ENCODE measurements at regions not wholly inside any gene's neighbourhood (a gene's known extent, or its start where the extent isn't known, plus 50 kb on each side); places are given as distances from the start of the nearest gene placed in this dataset.

- H3K4me1 ChIP-seq (ENCODE audit: control insufficient read depth, insufficient read depth, low read length), result no peaks in the 10 kb centered on the region
- no peak overlapping the region for H3K4me3 ChIP-seq
- intact Hi-C loops (cut with micrococcal nuclease; ENCODE audit: unreplicated experiment), result no loop called here
- no peaks in the 10 kb centered on the region for H3K9me3 ChIP-seq (replicated peaks; ENCODE audit: control insufficient read depth, insufficient read depth, low read length)
- no peak for ATAC-seq
- H3K36me3 ChIP-seq (ENCODE audit: control insufficient read depth in 2 of 2, insufficient read depth in 2 of 2, low read length in 1 of 2), result no peaks in the 10 kb centered on the region
- no peak overlapping the region for H2AFZ ChIP-seq (ENCODE audit: control insufficient read depth, low read depth, low read length)
- FAIRE-seq, result no peak
- no peaks in the 10 kb centered on the region for H3K79me2 ChIP-seq (ENCODE audit: control insufficient read depth, insufficient read depth, low read length)
- no TSS peak for BruUV-seq (replicated peaks)
- POLR2A ChIA-PET, result no interaction called here
- no peak overlapping the region for H3K9ac ChIP-seq (ENCODE audit: control insufficient read depth, insufficient read depth, low read length)
- SMC1A ChIA-PET (ENCODE audit: uncharacterized antibody, unreplicated experiment), result no interaction called here
- H3K4me2 ChIP-seq (ENCODE audit: control insufficient read depth, insufficient read depth), result no peak overlapping the region
- TF ChIP-seq NR2C2 (IDR thresholded peaks at IDR 0.05; ENCODE audit: borderline replicate concordance, control insufficient read depth, insufficient read length, low read depth) (no peak), NR2C1 (IDR thresholded peaks at IDR 0.05) (no peak), LARP7 (IDR thresholded peaks at IDR 0.05) (no peak)
- H3K27me3 ChIP-seq (replicated peaks in 1 of 2; ENCODE audit: control insufficient read depth in 2 of 2, insufficient read depth in 2 of 2, low read length in 1 of 2), result no peaks in the 10 kb centered on the region; a peak in 1 of 4 replicates
- DNase-seq (ENCODE audit: low read depth, low spot score), result no peak
- CTCF ChIA-PET, result interaction anchor here (1.2 to 1.3 kb wide), 2 partner anchors 17 to 223 kb away, joined by 3 read pairs; no protein-coding TSS in a partner anchor
- H3K27ac ChIP-seq (ENCODE audit: control insufficient read depth, insufficient read depth), result no peak overlapping the region
- in situ Hi-C loops (cut with MboI), result no loop called here
- RAD21 ChIA-PET (ENCODE audit: unreplicated experiment), result no interaction called here
- H4K20me1 ChIP-seq (ENCODE audit: control insufficient read depth, insufficient read depth), result no peaks in the 10 kb centered on the region
These were observed 272.4 kb downstream of the SKAP2 start for GRCh38 chr7:26592011-26592410.

GRCh38 chr7:26593393-26593792 is 271.0 kb downstream of the SKAP2 start:
- no peaks in the 10 kb centered on the region for H4K20me1 ChIP-seq (ENCODE audit: control insufficient read depth, insufficient read depth)
- ChIA-PET POLR2A (no interaction called here), RAD21 (ENCODE audit: unreplicated experiment) (no interaction called here), CTCF (interaction anchor here (1.2 kb wide), 1 partner anchor 16 kb away, joined by 3 read pairs; no protein-coding TSS in a partner anchor), SMC1A (ENCODE audit: uncharacterized antibody, unreplicated experiment) (interaction anchor here (0.5 to 0.7 kb wide), 2 partner anchors 13 to 252 kb away, joined by 3 read pairs; no protein-coding TSS in a partner anchor)
- H3K4me3 ChIP-seq, result no peak overlapping the region
- no peaks in the 10 kb centered on the region for H3K4me1 ChIP-seq (ENCODE audit: control insufficient read depth, insufficient read depth, low read length)
- FAIRE-seq (no peak), ATAC-seq (no peak), DNase-seq (ENCODE audit: low read depth, low spot score) (no peak)
- intact Hi-C loops (cut with micrococcal nuclease; ENCODE audit: unreplicated experiment) (no loop called here), in situ Hi-C loops (cut with MboI) (no loop called here)
- no peaks in the 10 kb centered on the region for H3K36me3 ChIP-seq (ENCODE audit: control insufficient read depth in 2 of 2, insufficient read depth in 2 of 2, low read length in 1 of 2)
- H3K4me2 ChIP-seq (ENCODE audit: control insufficient read depth, insufficient read depth), result no peak overlapping the region
- WGBS (ENCODE audit: insufficient coverage, insufficient replicate concordance, low lambda C conversion rate, missing lambda C conversion rate), result 26% methylated on average over 9 of the region's 9 CpGs
- no peaks in the 10 kb centered on the region for H3K9me3 ChIP-seq (replicated peaks; ENCODE audit: control insufficient read depth, insufficient read depth, low read length)
- H3K27ac ChIP-seq (ENCODE audit: control insufficient read depth, insufficient read depth), result no peak overlapping the region
- no TSS peak for BruUV-seq (replicated peaks)
- H3K9ac ChIP-seq (ENCODE audit: control insufficient read depth, insufficient read depth, low read length), result no peak overlapping the region
- no peak overlapping the region for H2AFZ ChIP-seq (ENCODE audit: control insufficient read depth, low read depth, low read length)
- no peaks in the 10 kb centered on the region for H3K79me2 ChIP-seq (ENCODE audit: control insufficient read depth, insufficient read depth, low read length)
- H3K27me3 ChIP-seq (replicated peaks in 1 of 2; ENCODE audit: control insufficient read depth in 2 of 2, insufficient read depth in 2 of 2, low read length in 1 of 2), result no peaks in the 10 kb centered on the region; a peak in 1 of 4 replicates
- TF ChIP-seq PRDM15 (CRISPR knock-in tag; IDR thresholded peaks at IDR 0.05) (no peak), PBX3 (IDR thresholded peaks at IDR 0.05; ENCODE audit: insufficient replicate concordance, low read depth, low read length) (no peak), ZNF207 (IDR thresholded peaks at IDR 0.05; ENCODE audit: borderline replicate concordance) (no peak), MTA2 (IDR thresholded peaks at IDR 0.05; ENCODE audit: low read depth) (no peak), CREB1 (IDR thresholded peaks at IDR 0.05; ENCODE audit: low read depth) (no peak), ZBTB40 (IDR thresholded peaks at IDR 0.05; ENCODE audit: borderline replicate concordance) (no peak)

Measured in GM12878 (cell line).